NOMO-1 treated with dmso at 0.1 percent for 144 hours (cell line): ENCODE measurements at regions not wholly inside any gene's neighbourhood (a gene's known extent, or its start where the extent isn't known, plus 50 kb on each side); places are given as distances from the start of the nearest gene placed in this dataset.

Experiments used
- DNase-seq: peaks from one replicate; lab custom pipeline; 2025; ENCODE audit not compliant: unreplicated experiment; lab: John Stamatoyannopoulos, UW

- no peak for DNase-seq
These were observed 315.4 kb upstream of the RASGRP1 start for GRCh38 chr15:38879909-38880471.

- no peak for DNase-seq
These were observed 317.6 kb upstream of the RASGRP1 start for GRCh38 chr15:38882221-38882620.

- DNase-seq: no peak
These were observed 319.4 kb upstream of the RASGRP1 start for GRCh38 chr15:38883987-38884386.

- no peak for DNase-seq
These were observed 320.4 kb upstream of the RASGRP1 start for GRCh38 chr15:38885001-38885400.

GRCh38 chr15:38885471-38885952 lies 320.9 kb upstream of the RASGRP1 start:
- no peak for DNase-seq

- no peak for DNase-seq
These were observed 321.9 kb upstream of the RASGRP1 start for GRCh38 chr15:38886315-38887163.

GRCh38 chr15:38888701-38889221 lies 324.1 kb upstream of the RASGRP1 start:
- no peak for DNase-seq

GRCh38 chr15:38890194-38890593 lies 325.6 kb upstream of the RASGRP1 start:
- DNase-seq: no peak

- no peak for DNase-seq
These were observed 329.3 kb upstream of the RASGRP1 start for GRCh38 chr15:38893925-38894242.

GRCh38 chr15:38894243-38894948 lies 329.8 kb upstream of the RASGRP1 start:
- DNase-seq: no peak

GRCh38 chr15:38895326-38896255 lies 331.0 kb upstream of the RASGRP1 start:
- DNase-seq: no peak

GRCh38 chr15:38896647-38897046 lies 332.0 kb upstream of the RASGRP1 start:
- no peak for DNase-seq

GRCh38 chr15:38897551-38897950 lies 332.9 kb upstream of the RASGRP1 start:
- DNase-seq: no peak

- DNase-seq: no peak
These were observed 333.6 kb upstream of the RASGRP1 start for GRCh38 chr15:38898236-38898635.

- no peak for DNase-seq
These were observed 334.7 kb upstream of the RASGRP1 start for GRCh38 chr15:38899300-38899699.

GRCh38 chr15:38904298-38904697 lies 339.7 kb upstream of the RASGRP1 start:
- no peak for DNase-seq

GRCh38 chr15:38905632-38906031 lies 341.0 kb upstream of the RASGRP1 start:
- no peak for DNase-seq

GRCh38 chr15:38920966-38921365 lies 356.4 kb upstream of the RASGRP1 start:
- DNase-seq: no peak

- DNase-seq: no peak
These were observed 356.9 kb upstream of the RASGRP1 start for GRCh38 chr15:38921471-38921870.

- no peak for DNase-seq
These were observed 363.8 kb upstream of the RASGRP1 start for GRCh38 chr15:38928431-38928830.
